ENCODE measurements at regions not wholly inside any gene's neighbourhood (a gene's known extent, or its start where the extent isn't known, plus 50 kb on each side); places are given as distances from the start of the nearest gene placed in this dataset.

DNA sequence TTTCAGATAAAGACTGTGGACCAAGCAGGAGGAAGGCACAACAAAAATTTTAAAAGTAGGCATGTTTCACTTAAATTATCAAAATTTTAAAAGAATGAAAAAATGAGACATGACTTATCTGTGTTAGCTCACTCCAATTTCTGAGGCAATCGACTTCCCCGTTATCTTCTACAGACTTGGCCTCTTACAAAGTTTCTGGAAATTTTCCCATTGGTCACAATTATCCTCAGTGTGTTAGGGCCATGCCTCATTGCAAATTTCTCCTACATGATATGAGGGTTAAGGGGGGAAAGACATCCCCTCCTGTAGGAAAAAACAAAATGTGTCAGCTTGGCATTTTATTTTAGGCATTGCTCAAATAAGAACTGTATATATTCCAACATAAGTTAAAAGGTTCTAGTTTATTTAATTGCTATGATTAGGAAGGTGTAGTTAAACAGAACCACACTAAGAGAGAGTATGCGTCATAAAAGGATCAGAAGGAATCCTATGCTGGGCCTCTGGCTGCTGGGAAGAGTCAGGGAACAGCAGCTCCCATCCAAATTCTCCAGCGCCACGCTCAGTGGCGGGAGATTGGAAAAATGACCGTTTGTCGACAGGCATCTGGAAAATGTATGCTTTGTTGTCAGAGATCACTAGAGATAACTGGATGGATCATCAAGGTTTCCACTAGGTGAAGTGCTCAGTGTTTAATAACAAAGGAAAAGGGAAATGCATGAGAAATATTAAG, 463.6 kb upstream of the NR2F2 start:
- no peak for DNase-seq (ENCODE audit: low read depth)

DNA sequence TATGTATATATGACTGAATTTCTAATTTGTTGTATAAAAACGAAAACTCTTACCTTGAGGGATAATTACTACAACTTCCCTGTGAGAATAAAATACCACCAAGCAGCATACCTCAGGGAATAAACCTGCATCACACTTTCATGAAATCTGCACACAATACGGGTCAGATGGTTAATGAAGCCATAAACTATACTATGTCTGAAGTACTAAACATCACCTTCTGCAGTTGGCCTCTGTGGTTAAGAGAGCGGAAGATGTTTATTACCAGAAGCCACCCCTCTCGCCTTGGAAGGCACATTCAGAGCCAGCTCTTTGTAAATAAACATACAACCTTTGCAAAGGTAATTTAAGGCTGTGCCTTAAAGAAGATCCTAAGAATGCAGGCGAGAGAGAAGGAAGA, 462.1 kb upstream of the NR2F2 start:
- no peak for DNase-seq (ENCODE audit: low read depth)

DNA sequence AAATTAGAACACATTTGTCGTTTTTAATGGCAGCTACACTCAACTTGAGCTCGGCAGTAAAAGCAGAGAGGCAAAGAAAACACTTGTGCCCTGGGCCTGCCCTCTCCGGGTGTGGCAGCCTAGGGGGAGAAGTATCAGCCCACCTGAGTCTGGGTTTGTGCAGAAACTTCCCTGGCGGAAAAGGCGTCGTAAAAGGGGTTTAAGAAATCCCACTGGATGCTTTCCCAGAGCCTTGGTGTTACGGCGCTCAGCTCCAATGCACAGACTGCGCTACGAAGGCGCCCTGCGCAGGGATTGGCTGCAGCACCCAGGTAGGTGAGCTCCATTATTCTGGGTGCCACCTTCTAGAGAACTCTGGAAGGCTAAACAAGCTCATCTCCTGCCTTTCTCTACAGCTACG, 461.5 kb upstream of the NR2F2 start:
- DNase-seq (ENCODE audit: low read depth), result no peak

DNA sequence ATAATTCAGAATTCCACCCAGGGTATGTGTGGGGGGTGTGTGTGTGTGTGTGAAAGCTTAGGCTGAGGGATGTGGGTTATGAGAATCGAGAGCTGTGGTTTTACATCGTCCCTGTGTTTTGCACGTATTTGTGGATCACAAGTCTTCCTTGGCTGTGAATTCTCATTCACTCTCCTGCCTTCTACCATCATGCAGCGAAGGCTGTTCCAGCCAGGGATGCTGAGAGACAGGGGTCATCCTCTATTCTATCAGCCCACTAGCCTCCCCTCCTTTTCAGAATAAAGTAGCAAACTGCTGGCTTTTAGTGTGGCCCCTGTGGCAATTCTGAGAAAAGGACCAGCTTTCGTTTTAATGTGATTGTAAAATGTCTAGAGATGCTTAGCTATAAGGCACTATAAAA, 460.6 kb upstream of the NR2F2 start:
- DNase-seq (ENCODE audit: low read depth), result no peak

DNA sequence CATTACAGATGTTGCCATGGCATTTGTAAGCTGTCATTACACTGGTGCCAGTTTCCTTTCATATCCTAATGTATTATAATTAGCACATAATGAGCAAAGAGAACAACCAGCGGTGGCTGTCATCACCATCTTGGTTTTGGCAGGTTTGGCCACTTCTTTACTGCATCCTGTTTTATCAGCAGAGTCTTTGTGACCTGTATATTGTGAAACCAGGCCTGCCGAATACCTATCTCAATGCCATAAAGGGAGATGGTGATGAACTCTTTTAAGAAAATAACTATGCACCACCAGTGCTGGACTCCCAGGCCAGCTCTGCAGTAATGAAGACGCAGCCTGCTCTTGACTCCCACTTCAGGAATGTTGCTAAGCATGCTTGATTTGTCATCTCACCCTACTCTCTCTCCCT, 458.1 kb upstream of the NR2F2 start:
- DNase-seq (ENCODE audit: low read depth), result no peak

DNA sequence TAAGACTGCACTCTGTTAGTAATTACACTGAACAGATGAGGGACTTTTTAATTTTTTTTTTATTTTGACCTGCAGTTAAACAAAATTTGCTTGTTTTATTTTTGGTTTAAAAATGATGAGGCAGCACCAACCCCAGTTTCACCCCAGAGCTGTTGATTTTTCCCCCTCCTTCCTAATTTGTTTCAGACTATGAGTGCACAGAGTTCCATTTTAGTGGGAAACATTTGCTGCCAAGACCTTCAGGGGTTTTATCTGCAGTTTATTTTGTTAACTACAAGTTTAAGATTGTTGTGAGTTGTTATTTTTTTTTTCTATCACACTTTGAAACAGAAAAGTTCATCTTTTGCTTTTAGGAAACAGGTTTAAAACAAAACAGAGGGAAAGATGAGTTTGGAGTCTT, 455.9 kb upstream of the NR2F2 start:
- DNase-seq (ENCODE audit: low read depth), result no peak

DNA sequence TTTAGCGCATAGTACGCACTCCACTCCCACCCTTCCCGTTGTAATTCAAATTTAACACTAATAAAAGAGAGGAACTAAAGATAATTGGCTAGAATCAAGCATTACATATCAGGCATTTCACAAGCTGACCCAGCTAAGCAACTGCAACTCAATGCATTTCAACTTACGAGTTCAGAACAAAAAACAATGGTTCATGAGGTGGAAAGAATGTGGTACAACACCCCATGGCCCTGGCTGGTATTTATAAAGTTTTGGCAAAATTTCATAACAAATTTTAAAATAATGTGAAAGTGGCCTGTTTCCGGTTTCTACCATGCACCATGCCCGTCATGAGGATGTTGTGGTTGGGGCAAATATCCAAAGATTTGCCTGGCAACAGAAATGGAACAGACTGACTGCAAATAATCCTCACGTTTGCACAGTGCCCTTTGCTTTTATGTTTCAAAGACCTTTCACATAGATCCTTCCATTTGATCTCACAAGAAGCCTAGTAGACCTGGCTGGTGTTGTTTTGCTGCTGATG, 455.3 kb upstream of the NR2F2 start:
- no peak for DNase-seq (ENCODE audit: low read depth)

DNA sequence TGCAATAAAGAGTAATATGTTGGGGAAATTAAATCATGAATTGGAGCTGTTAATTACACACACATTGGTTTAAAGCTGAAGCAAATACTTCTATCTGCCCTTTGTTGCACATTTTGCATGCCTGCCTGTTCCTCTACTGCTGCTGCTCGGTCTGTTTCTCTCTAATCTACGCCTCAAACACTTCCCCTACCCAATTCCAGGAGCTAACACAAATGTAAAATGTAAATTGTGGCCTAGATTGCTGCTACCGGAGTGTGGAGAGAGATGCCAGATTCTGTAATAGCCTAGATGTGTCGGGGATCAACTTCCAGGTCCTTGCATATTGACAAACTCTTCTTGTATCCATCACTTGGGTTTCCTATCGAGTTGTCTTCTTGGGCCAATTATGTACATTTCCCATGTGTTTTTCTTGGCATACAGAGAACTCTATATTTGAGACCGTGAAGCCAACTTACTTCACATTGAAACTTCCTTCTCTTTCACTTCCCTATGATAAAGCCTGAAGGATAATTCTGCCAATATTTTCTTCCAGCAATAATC, 450.4 kb upstream of the NR2F2 start:
- DNase-seq (ENCODE audit: low read depth), result no peak

DNA sequence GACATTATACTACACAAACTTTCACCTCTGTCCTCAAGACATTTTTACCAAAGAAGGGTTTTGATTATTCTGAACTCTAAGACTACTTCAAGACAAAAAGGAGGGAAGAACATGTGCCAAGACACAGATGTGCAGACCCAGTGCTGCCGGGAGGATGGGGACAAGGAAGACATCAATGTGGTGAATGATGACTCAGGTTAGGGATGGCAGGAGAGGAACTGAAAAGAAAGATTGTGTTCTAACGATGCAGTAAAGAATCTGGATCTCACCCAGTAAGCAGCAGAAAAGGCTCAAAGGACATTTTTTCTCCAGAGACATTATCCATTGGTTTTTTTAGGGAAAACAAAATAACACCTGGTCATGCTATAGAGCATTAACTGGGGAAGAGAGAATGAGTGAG, 449.9 kb upstream of the NR2F2 start:
- no peak for DNase-seq (ENCODE audit: low read depth)

DNA sequence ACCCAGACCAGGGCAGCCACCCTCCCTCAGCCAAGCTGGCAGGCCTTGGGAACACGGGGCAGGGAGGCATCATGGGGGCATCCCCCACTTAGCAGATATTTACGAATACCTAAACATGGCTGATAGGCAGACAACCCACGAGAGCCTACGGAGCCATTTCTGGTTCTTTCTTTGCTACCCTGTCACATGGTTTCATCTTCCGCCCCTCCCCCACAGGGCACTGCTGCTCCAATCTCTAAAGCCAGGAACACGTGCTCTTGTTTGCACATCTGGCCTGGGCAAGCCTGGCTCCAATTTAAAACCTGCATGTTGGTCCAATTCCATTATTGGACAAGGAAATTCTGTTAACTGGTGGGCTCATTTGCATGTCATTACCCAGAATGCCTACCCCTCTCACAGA, 447.4 kb upstream of the NR2F2 start:
- DNase-seq (ENCODE audit: low read depth), result no peak

DNA sequence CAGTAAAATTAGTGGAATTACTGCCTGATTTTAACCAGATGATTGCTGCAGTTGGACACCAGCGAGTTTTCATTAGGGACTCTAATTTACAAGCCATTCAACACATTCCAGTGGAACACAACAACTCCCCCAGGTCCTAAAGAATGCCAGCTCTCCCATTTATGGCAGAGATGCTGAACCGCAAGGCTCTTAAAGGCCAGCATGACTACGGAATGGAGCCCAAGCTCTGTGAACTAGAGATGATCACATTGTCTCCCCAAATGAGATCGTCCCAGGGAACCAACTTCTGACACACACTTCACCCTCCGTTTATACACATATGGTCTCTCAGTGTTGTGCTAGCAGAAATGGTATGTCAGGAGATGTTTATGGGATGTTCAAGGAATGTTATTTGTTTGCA, 446.2 kb upstream of the NR2F2 start:
- DNase-seq (ENCODE audit: low read depth), result no peak

DNA sequence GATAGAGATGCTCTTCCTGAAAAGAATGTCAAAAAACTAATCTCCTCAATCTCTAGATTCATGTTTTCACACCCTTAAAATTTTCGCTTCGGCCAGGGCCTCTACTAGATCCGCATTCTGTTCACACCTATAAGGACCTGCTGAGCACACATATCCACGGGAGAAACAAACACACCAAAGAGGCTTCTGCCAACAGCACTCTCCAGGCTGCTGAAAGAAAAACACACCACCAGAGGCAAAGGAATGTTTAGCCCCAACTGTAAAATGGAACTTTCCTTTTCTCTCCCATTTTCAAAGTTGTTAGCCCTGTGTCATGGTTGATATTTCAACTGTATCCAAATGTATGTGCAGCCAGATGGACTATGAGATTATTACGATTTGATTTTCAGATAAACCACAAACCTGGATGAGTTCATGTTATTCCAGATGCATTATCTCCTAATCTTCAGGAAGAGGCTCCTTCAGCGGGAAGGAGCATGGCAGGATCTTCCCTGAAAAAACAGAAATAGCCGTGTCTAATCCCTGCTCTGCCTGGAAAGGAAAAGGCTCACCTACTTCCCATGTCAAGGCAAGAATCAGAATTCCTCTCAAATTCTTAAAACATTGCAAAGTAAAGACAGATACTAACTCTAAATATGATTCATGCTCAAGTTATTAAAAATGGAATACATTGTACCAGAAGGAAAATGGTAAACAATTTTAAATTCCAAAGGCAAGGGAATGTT, 442.7 kb upstream of the NR2F2 start:
- no peak for DNase-seq (ENCODE audit: low read depth)

DNA sequence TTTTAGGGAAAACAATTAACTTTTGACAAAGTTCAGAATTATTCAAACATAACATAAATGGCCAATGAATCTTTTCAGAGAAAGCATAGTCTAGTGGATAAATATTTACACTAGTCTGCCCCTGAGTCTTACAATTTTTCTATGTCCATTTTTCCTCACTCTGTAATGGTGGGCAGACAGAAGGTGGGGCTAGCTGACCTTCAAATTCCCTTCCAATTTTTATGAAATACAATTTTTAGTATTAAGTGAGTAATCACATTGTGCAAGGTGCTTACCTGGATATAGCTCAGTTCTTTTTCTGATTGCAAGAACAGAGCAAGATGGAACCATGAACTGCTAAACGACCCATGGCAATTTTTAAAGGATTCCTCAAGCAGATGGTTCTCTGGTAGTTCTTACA, 441.7 kb upstream of the NR2F2 start:
- no peak for DNase-seq (ENCODE audit: low read depth)

DNA sequence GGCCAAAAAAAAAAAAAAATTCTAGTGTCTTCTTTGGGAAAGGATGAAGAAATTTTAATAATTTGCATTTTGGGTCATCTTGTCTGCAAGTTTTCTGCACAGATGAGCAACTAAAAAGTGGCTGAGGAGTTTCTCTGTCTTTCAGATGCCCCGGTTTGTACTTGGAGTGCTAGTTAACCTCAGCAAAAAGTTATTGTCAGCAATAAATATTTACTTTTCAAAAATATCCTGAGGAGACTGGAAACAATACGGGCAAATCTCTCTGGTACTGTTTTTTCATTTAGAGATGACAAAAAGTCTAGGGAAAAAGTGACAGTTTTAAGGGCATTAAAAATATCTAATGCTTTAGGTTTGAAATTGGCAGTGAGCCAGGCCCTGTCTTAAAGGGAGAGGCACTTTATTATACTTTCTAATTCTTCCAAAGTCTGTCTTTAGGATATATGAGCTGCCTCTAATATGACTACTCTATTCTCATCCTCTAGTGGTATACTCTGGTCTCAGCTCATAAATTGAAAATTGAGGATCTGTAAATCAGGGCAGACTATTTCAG, 436.0 kb upstream of the NR2F2 start:
- no peak for DNase-seq (ENCODE audit: low read depth)

DNA sequence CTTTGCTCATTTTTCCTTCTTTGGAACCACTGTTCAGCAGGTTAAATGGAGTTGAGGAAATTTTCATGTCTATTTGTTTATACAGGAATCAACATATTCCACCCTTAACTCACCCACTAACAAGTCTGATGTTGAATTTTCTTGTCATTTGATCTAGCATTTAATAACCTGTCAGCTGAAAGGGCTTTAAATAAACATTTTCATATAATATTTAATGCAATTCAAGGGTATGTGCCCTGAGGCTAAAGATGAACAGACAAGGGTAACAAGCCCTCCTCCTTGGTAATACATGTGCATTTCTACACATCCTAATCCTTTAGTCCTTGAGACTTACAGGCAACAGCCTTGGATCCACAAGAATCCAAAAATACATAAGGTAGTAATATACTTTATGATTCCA, 435.0 kb upstream of the NR2F2 start:
- no peak for DNase-seq (ENCODE audit: low read depth)

DNA sequence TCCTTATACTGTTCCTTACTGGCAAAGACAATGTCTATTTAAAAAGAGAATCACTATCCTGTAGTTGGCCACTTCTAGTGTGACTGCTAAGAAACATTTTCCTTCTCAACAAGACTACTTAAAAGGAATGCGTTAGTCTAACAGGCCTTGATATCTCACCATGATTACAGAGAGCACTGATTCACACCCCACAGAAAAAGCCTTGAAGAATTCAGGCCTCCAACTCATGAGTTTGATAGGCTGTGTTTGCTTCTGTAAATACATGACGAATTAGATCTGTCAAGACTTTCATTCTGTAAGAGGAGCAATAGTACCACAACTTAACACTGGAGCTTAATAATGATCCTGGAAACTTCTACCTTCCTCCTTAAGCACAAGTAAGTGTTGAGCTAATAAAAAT, 432.8 kb upstream of the NR2F2 start:
- DNase-seq (ENCODE audit: low read depth), result no peak

DNA sequence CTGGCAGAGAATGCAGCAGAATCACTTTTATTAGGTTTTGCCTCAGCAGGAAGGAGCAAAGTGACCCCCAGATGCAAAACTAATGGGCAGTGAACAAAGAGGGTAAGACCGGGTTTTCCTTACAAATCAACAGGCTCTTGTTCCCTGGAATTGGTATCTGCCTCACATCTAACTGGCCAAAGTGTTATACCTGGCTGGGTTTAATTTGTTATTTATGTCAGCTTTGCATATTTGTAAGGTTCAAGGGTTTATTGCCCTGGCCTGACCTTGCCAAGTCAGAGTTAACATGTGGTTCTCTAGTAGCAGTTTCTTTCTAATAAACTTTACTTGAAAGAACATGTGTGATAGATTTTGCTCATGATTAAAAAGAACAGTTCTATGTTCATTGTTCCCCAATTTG, 431.7 kb upstream of the NR2F2 start:
- no peak for DNase-seq (ENCODE audit: low read depth)

DNA sequence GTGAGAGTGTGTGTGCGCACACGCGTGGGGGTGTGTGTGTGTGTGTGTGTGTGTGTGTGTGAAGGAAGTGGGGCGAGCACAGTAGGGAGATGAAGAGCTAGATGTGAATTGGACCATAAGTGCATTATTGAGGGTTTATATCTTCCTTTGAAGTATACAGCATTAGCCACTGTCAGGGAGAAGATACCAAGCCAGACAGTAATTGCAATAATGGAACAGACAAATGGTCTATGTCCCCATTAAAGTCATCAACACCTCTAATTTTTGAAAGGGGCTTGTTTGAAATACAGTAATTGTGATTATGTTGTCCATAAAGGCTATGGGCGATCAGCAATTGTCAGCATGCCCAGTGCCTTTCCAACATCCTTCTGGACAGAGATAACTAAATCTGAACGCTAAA, 429.2 kb upstream of the NR2F2 start:
- DNase-seq (ENCODE audit: low read depth), result no peak

DNA sequence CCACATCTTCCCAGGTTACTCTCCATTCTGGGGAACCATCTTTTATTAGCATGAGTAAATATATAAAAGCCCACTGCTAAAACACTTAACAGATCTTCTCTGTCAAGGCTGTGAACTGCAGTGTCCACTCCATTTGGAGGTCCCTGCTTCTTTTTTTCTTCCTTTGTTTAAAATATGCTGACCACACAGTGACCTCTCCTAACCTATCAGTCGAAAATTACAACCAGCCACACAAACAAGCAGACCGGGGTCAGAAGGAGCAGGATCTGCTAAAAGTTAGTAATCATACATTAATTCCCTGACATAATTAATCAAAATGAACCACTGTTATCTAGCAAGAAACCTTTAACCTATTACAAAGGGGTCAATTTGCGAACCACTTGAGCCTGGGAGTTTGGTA, 427.9 kb upstream of the NR2F2 start:
- DNase-seq (ENCODE audit: low read depth), result no peak

DNA sequence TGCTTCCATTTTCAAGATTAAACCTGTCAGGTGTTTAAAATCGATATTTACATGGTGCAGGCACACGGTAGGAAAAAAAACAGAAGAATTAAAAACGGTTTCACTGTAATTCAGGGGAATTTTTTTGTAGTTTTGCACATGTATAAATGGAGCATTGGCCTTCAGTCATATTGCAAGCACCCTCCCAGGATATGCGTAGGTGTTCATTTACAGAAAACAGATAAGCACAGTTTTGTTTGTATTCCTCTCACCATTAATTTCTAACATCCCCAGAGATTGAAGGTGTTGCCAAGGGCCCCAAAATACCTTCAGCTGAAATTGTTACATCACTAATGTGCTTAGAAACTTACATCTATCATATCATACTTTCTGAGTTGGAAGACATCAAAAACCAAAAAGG, 427.1 kb upstream of the NR2F2 start:
- DNase-seq (ENCODE audit: low read depth), result no peak

DNA sequence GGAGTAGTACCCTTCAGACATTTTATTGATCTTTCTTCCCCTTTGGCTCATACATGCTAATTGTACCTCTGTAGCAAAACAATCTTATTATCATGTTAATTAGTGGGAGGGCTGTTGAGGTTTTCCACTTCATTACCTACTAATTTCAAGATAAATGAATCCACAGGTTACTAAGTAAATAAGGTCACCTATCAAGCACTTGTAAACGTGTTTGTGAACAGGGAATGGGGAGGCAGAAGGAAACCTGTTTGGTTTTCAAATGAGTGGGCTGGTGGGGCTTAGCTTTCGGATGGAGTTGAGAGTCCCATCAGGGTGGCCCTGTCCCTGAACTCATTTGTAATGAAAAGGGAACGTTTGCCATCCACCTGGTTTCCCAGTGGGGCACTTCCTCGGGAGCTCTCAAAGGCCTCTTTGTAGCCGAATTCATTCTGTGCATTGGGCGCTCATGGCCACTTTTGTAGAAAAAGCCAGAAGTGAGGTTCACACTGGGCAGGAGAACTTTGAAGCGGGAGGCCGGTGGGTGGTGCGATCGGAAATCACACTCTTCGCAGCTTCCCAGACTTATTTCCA, 419.8 kb upstream of the NR2F2 start:
- no peak for DNase-seq (ENCODE audit: low read depth)

DNA sequence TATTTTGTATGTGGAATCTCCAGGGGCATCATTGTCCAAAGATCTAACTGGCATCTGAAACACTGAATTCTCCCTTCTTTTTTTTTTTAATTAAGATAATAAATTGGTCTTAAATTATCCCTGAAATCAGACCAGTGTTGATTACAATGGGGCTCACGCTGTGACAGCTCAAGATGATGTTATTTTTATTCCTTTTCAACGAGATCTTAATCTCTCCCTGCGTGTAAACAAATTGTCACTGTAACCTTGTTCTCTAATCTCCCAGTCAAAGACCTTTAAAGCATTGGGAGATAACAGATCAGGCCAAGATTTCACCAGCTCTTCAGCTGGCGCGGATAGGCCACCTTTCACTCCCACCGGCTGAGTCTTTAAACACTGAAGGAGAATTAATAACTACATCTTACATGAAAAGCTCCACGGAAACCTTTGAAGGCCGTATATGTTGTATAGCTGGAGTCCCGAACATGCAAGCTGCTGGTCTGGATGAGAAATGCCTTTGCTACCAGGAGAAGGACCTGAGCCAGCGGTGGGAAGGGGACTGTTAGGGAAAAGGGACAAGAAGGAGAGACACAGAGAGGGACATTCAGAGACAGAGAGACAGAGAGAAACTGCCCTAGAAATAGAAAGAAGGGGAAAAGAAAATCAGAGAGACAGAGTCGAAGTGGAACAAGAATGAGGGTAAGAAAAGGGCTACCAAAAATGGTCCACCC, 418.8 kb upstream of the NR2F2 start:
- no peak for DNase-seq (ENCODE audit: low read depth)
